ENCODE measurements at regions not wholly inside any gene's neighbourhood (a gene's known extent, or its start where the extent isn't known, plus 50 kb on each side); places are given as distances from the start of the nearest gene placed in this dataset.

DNA sequence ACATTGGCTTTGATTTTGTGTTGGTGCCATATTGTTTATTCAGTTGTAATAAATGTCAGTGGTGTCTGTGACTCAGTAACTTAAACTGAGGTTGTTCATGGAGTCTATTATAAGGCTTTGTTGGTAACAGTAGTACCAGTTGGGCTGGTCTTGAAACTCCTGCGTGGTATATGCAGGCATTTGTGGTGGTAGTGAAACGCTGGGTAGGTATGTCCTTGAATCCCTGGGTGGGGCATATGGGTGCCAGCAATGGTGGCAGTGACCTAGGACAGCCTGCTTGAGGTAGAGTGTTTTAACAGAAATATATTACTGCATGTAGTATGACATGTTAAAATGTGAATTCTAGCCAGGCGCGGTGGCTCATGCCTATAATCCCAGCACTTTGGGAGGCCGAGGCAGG is 1058.5 kb upstream of the SEMA6A start:
- TF ChIP-seq POLR2AphosphoS5 (IDR thresholded peaks at IDR 0.05; ENCODE audit: low read depth, low read length), result no peak
- no peak for TF ChIP-seq POLR2A (IDR thresholded peaks at IDR 0.05; ENCODE audit: low read depth, low read length)

All from GM12892 (cell line).